ENCODE measurements at regions not wholly inside any gene's neighbourhood (a gene's known extent, or its start where the extent isn't known, plus 50 kb on each side); places are given as distances from the start of the nearest gene placed in this dataset.

DNA sequence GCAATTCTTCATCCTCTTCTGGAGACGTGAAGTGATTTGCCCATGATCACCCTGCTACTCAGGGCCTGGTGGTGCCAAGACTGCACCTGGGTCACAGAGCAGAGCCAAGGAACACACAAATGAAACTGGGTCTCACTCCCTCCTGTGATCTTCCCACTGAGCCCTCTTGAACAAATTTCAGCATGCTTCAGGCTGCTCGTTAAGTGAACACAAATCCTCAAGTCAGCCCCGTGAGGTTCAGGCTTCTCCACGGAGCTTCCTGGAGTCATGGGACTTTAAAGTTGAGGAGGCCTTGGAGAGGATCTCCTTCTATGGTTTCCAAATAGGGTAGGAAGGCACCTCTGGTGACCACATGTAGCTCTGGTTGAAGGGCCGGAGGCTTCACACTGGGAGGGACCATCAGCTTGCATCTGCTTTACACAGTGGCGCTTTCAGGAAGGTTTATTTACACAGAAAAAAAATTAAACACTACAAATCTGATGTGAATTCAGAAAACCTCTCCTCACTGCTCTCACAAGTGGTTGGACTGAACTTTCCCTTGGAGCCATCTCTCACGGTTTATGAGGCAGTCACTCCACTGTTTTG is 255.4 kb downstream of the LOXHD1 start:
- H3K27me3 ChIP-seq (replicated peaks in 2 of 5; ENCODE audit: control insufficient read depth in 4 of 5, insufficient read depth in 5 of 5, low read length in 4 of 5), result no peaks in the 10 kb centered on the region
- ChIA-PET POLR2A (no interaction called here), CTCF (interaction anchor here (1.8 kb wide), 1 partner anchor 10 kb away, joined by 6 read pairs; no protein-coding TSS in a partner anchor)
- H3K4me1 ChIP-seq (ENCODE audit: control extremely low read depth in 1 of 4, control insufficient read depth in 4 of 4, insufficient read depth in 4 of 4, low read length in 3 of 4), result peaks cover 0 to 11% (median 8%) of the 10 kb centered on the region in 4 experiments
- DNase-seq, result no peak
- H3K27ac ChIP-seq (ENCODE audit: insufficient read depth in 1 of 2, low read depth in 1 of 2, low read length in 2 of 2, poor library complexity in 1 of 2, severe bottlenecking in 2 of 2), result no peak overlapping the region
- H3K36me3 ChIP-seq (ENCODE audit: control insufficient read depth in 4 of 4, insufficient read depth in 4 of 4, low read length in 3 of 4), result no peaks in the 10 kb centered on the region
- no peak overlapping the region for H3K4me3 ChIP-seq (ENCODE audit: control insufficient read depth in 1 of 7, extremely low read depth in 1 of 7, insufficient read depth in 4 of 7, low read depth in 2 of 7, low read length in 6 of 7)
- WGBS (ENCODE audit: insufficient coverage), result 94% methylated on average over 6 of the region's 7 CpGs
- H3K9me3 ChIP-seq (ENCODE audit: control extremely low read depth in 1 of 5, control insufficient read depth in 4 of 5, insufficient read depth in 2 of 5, low read depth in 1 of 5, low read length in 4 of 5), result no peaks in the 10 kb centered on the region

DNA sequence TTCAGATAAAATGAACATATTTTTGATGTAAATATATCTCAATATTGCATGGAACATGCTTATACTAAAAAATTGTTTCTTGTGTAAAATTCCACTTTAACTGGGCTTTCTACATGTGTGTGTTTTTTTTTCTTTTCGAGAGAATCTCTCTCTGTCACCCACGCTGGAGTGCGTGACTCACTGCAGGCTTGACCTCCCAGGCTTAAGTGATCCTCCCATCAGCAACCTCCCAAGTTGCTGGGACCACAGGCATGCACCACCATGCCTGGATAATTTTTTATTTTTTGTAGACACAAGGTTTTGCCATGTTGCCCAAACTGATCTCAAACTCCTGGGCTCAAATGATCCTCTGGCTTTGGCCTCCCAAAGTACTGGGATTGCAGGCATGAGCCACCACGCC is 254.6 kb downstream of the LOXHD1 start:
- no peaks in the 10 kb centered on the region for H3K36me3 ChIP-seq (ENCODE audit: control insufficient read depth in 4 of 4, insufficient read depth in 4 of 4, low read length in 3 of 4)
- ChIA-PET CTCF (interaction anchor here (1.8 kb wide), 1 partner anchor 9 kb away, joined by 6 read pairs; no protein-coding TSS in a partner anchor), POLR2A (no interaction called here)
- 100% methylated on average over 1 of the region's 4 CpGs for WGBS (ENCODE audit: insufficient coverage)
- H3K27me3 ChIP-seq (replicated peaks in 2 of 5; ENCODE audit: control insufficient read depth in 4 of 5, insufficient read depth in 5 of 5, low read length in 4 of 5), result peaks cover 0 to 2% (median 0%) of the 10 kb centered on the region in 5 experiments
- H3K4me3 ChIP-seq (ENCODE audit: control insufficient read depth in 1 of 7, extremely low read depth in 1 of 7, insufficient read depth in 4 of 7, low read depth in 2 of 7, low read length in 6 of 7), result no peak overlapping the region
- peaks cover 0 to 6% (median 1%) of the 10 kb centered on the region in 4 experiments for H3K4me1 ChIP-seq (ENCODE audit: control extremely low read depth in 1 of 4, control insufficient read depth in 4 of 4, insufficient read depth in 4 of 4, low read length in 3 of 4)
- no peak overlapping the region for H3K27ac ChIP-seq (ENCODE audit: insufficient read depth in 1 of 2, low read depth in 1 of 2, low read length in 2 of 2, poor library complexity in 1 of 2, severe bottlenecking in 2 of 2)
- H3K9me3 ChIP-seq (ENCODE audit: control extremely low read depth in 1 of 5, control insufficient read depth in 4 of 5, insufficient read depth in 2 of 5, low read depth in 1 of 5, low read length in 4 of 5), result no peaks in the 10 kb centered on the region
- no peak for DNase-seq

DNA sequence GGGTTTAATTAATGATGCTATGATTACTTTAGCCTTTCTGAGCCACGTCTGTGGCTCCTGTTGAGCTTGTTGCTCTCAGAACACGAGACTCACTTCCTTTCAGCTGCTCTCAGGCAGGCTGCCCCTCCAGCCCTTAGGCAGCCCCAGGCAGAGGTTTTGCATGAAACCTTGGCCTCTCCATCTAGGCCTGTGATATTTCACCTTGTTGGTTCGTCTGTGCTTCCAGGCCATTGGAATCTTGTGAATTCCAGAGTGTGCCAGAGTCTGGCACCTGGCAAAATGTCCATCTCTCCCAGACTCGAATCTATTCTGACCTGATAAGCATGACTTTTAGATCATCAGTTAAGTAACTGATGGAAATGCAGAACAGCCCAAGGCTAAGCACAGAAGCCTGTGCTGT is 254.1 kb downstream of the LOXHD1 start:
- CTCF ChIA-PET, result interaction anchor here (1.8 kb wide), 1 partner anchor 9 kb away, joined by 6 read pairs; no protein-coding TSS in a partner anchor
- DNase-seq, result no peak
- no peak overlapping the region for H3K4me3 ChIP-seq (ENCODE audit: control insufficient read depth in 1 of 7, extremely low read depth in 1 of 7, insufficient read depth in 4 of 7, low read depth in 2 of 7, low read length in 6 of 7)
- H3K27me3 ChIP-seq (replicated peaks in 2 of 5; ENCODE audit: control insufficient read depth in 4 of 5, insufficient read depth in 5 of 5, low read length in 4 of 5), result peaks cover 0 to 2% (median 0%) of the 10 kb centered on the region in 5 experiments
- no peaks in the 10 kb centered on the region for H3K9me3 ChIP-seq (ENCODE audit: control extremely low read depth in 1 of 5, control insufficient read depth in 4 of 5, insufficient read depth in 2 of 5, low read depth in 1 of 5, low read length in 4 of 5)
- POLR2A ChIA-PET, result no interaction called here
- no peaks in the 10 kb centered on the region for H3K36me3 ChIP-seq (ENCODE audit: control insufficient read depth in 4 of 4, insufficient read depth in 4 of 4, low read length in 3 of 4)
- H3K4me1 ChIP-seq (ENCODE audit: control extremely low read depth in 1 of 4, control insufficient read depth in 4 of 4, insufficient read depth in 4 of 4, low read length in 3 of 4), result peaks cover 0 to 2% (median 0%) of the 10 kb centered on the region in 4 experiments
- H3K27ac ChIP-seq (ENCODE audit: insufficient read depth in 1 of 2, low read depth in 1 of 2, low read length in 2 of 2, poor library complexity in 1 of 2, severe bottlenecking in 2 of 2), result no peak overlapping the region
- WGBS (ENCODE audit: insufficient coverage), result 79% methylated on average over 4 of the region's 4 CpGs

DNA sequence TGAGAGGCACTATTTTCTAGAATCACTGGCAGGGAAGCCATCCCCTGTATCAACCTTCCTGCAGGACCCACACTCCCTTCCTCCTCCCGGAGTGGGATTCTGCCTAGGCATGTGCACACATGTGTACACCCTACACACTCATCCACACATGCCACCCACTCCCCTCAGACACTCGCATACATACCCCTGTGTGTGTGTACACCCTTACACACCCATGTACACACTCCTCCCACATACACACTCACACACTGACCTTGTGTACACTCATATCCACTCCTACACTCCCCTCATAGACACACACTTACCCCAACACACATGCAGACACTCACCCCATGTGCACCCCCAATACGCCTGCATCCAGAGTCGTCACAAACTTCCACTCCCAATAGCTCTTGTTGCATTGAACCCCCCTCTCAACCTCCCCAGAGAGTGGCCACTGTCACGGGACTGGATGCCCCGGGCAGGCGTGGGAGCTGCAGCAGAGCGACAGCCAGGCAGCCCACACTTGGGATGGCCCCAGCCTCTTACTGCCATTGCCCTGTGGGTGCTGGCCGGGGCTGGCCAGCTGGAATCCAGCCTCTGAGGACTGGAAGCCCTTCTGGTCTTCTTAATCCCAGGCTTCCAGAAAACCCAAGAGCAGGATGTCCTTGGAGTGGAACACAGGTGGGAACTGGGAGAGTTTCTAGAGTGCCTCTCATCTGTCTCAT is 251.0 kb downstream of the LOXHD1 start:
- no peaks in the 10 kb centered on the region for H3K9me3 ChIP-seq (ENCODE audit: control extremely low read depth in 1 of 5, control insufficient read depth in 4 of 5, insufficient read depth in 2 of 5, low read depth in 1 of 5, low read length in 4 of 5)
- no peaks in the 10 kb centered on the region for H3K36me3 ChIP-seq (ENCODE audit: control insufficient read depth in 4 of 4, insufficient read depth in 4 of 4, low read length in 3 of 4)
- DNase-seq, result no peak
- no peaks in the 10 kb centered on the region for H3K4me1 ChIP-seq (ENCODE audit: control extremely low read depth in 1 of 4, control insufficient read depth in 4 of 4, insufficient read depth in 4 of 4, low read length in 3 of 4)
- peaks cover 0 to 2% (median 0%) of the 10 kb centered on the region in 5 experiments for H3K27me3 ChIP-seq (replicated peaks in 2 of 5; ENCODE audit: control insufficient read depth in 4 of 5, insufficient read depth in 5 of 5, low read length in 4 of 5)
- ChIA-PET CTCF (no interaction called here), POLR2A (no interaction called here)
- 98% methylated on average over 9 of the region's 9 CpGs for WGBS (ENCODE audit: insufficient coverage)
- no peak overlapping the region for H3K27ac ChIP-seq (ENCODE audit: insufficient read depth in 1 of 2, low read depth in 1 of 2, low read length in 2 of 2, poor library complexity in 1 of 2, severe bottlenecking in 2 of 2)
- no peak overlapping the region for H3K4me3 ChIP-seq (ENCODE audit: control insufficient read depth in 1 of 7, extremely low read depth in 1 of 7, insufficient read depth in 4 of 7, low read depth in 2 of 7, low read length in 6 of 7)

DNA sequence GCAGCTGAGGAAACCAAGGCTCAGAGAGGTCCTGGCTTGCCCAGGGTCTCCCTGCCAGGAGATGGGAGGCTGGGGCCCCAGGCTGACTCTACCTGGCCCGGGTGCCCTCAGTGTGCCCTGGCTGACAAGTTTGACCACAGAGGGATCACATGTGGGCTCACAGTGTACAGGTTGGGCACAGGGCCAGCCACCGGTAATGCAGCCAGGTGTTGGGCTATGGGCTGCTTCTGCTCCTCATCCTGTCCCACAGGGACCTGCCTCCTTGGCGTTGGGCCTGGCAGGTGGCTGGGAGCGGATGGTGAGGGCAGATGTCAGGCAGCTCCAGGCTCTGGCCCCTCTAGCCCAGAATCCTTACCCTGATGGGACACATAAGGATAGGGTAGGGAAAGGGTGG is 250.5 kb downstream of the LOXHD1 start:
- POLR2A ChIA-PET, result no interaction called here
- no peak for DNase-seq
- peaks cover 0 to 2% (median 0%) of the 10 kb centered on the region in 5 experiments for H3K27me3 ChIP-seq (replicated peaks in 2 of 5; ENCODE audit: control insufficient read depth in 4 of 5, insufficient read depth in 5 of 5, low read length in 4 of 5)
- WGBS (ENCODE audit: insufficient coverage), result 85% methylated on average over 4 of the region's 4 CpGs
- no peak overlapping the region for H3K4me3 ChIP-seq (ENCODE audit: control insufficient read depth in 1 of 7, extremely low read depth in 1 of 7, insufficient read depth in 4 of 7, low read depth in 2 of 7, low read length in 6 of 7)
- H3K36me3 ChIP-seq (ENCODE audit: control insufficient read depth in 4 of 4, insufficient read depth in 4 of 4, low read length in 3 of 4), result no peaks in the 10 kb centered on the region
- H3K4me1 ChIP-seq (ENCODE audit: control extremely low read depth in 1 of 4, control insufficient read depth in 4 of 4, insufficient read depth in 4 of 4, low read length in 3 of 4), result no peaks in the 10 kb centered on the region
- CTCF ChIA-PET, result no interaction called here
- no peak overlapping the region for H3K27ac ChIP-seq (ENCODE audit: insufficient read depth in 1 of 2, low read depth in 1 of 2, low read length in 2 of 2, poor library complexity in 1 of 2, severe bottlenecking in 2 of 2)
- no peaks in the 10 kb centered on the region for H3K9me3 ChIP-seq (ENCODE audit: control extremely low read depth in 1 of 5, control insufficient read depth in 4 of 5, insufficient read depth in 2 of 5, low read depth in 1 of 5, low read length in 4 of 5)

DNA sequence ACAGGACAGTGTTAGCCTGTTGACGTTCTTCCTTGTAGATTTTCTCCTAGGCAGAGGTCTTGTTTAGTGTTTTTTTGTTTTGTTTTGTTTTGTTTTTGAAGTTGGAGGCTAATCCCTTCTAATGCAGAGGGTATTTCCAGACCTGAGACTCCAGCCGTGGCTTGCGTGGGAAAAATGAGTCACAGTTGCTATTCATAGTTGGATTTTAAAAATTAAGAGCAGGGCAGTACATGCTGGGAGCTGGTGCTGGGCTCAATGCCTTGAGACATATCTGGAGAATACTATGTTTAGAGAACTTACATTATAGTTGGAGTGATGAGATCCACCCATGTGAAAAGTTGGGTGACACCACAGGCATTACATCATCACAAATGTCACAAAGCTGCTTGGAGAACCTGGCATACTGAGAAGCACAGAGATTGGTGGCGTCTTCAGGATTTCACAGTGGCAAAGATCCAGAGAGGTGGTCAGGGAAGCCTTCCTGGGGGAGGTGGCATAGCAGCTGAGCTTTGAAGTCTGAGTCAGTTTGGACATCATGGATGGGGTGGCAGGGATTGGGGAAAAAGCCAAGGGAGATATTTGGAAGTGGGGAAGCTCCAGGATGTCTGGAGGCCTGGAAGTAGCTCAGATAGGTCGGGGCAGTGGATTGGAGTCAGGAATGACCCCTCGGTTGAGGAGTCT is 249.4 kb downstream of the LOXHD1 start:
- Histone ChIP-seq H3K36me3 (ENCODE audit: control insufficient read depth in 4 of 4, insufficient read depth in 4 of 4, low read length in 3 of 4) (no peaks in the 10 kb centered on the region), H3K27ac (ENCODE audit: insufficient read depth in 1 of 2, low read depth in 1 of 2, low read length in 2 of 2, poor library complexity in 1 of 2, severe bottlenecking in 2 of 2) (no peak overlapping the region), H3K9me3 (ENCODE audit: control extremely low read depth in 1 of 5, control insufficient read depth in 4 of 5, insufficient read depth in 2 of 5, low read depth in 1 of 5, low read length in 4 of 5) (no peaks in the 10 kb centered on the region), H3K4me3 (ENCODE audit: control insufficient read depth in 1 of 7, extremely low read depth in 1 of 7, insufficient read depth in 4 of 7, low read depth in 2 of 7, low read length in 6 of 7) (no peak overlapping the region), H3K4me1 (ENCODE audit: control extremely low read depth in 1 of 4, control insufficient read depth in 4 of 4, insufficient read depth in 4 of 4, low read length in 3 of 4) (no peaks in the 10 kb centered on the region), H3K27me3 (replicated peaks in 2 of 5; ENCODE audit: control insufficient read depth in 4 of 5, insufficient read depth in 5 of 5, low read length in 4 of 5) (peaks cover 0 to 6% (median 0%) of the 10 kb centered on the region in 5 experiments)
- DNase-seq, result no peak
- CTCF ChIA-PET, result interaction anchor here (0.6 to 1.5 kb wide), 4 partner anchors 9 to 74 kb away, joined by 3 to 4 read pairs (median 3); no protein-coding TSS in a partner anchor
- whole genome bisulfite sequencing (ENCODE audit: insufficient coverage), result 91% methylated on average over 3 of the region's 6 CpGs
- POLR2A ChIA-PET, result no interaction called here
